Neural progenitor cell (in vitro differentiated cells): ENCODE measurements at regions not wholly inside any gene's neighbourhood (a gene's known extent, or its start where the extent isn't known, plus 50 kb on each side); places are given as distances from the start of the nearest gene placed in this dataset.
"Not testable (repeated sequence)": the region's sequence is repeated elsewhere in the genome, so short reads cannot be mapped to it uniquely, and the experiment has no call there.

Experiments used
- DNase-seq: peaks from one replicate; pipeline ENCODE4 v3.0.0-alpha.2; 2016; ENCODE audit warnings: low spot score
- H2AFZ ChIP-seq: fragments of 200-600 bp; sonication (generic); replicated peaks from 2 replicates; pipeline ENCODE4 v1.6.1; 2016; ENCODE audit warnings: antibody characterized with exemption
- H3F3A ChIP-seq: fragments of 200-600 bp; sonication (generic); 2 replicates; pipeline ENCODE4 v1.6.1; 2016; ENCODE audit warnings: antibody characterized with exemption, low read depth
- H3K27ac ChIP-seq: fragments of 200-600 bp; sonication (generic); 2 replicates; pipeline ENCODE4 v1.5.1; 2016; ENCODE audit warnings: mild to moderate bottlenecking
- H3K27me3 ChIP-seq: fragments of 200-600 bp; sonication (generic); 2 replicates; pipeline ENCODE4 v1.6.1; 2016; ENCODE audit warnings: mild to moderate bottlenecking, moderate library complexity
- H3K36me3 ChIP-seq: fragments of 200-600 bp; sonication (generic); 2 replicates; pipeline ENCODE4 v1.5.1; 2016
- H3K4me1 ChIP-seq: fragments of 200-600 bp; sonication (generic); 2 replicates; pipeline ENCODE4 v1.6.1; 2016; ENCODE audit warnings: mixed run types
- H3K4me2 ChIP-seq: fragments of 200-600 bp; sonication (generic); 2 replicates; pipeline ENCODE4 v1.6.1; 2016
- H3K4me3 ChIP-seq: fragments of 200-600 bp; sonication (generic); 2 replicates; pipeline ENCODE4 v1.5.1; 2016
- H3K79me2 ChIP-seq: fragments of 200-600 bp; sonication (generic); 2 replicates; pipeline ENCODE4 v1.6.1; 2016; ENCODE audit warnings: low read depth
- H3K9ac ChIP-seq: fragments of 200-600 bp; sonication (generic); 2 replicates; pipeline ENCODE4 v1.6.1; 2016
- H3K9me3 ChIP-seq: fragments of 200-600 bp; sonication (generic); 2 replicates; pipeline ENCODE4 v1.5.1; 2016; ENCODE audit warnings: low read depth
- H4K20me1 ChIP-seq: fragments of 200-600 bp; sonication (generic); 2 replicates; pipeline ENCODE4 v1.6.1; 2016; ENCODE audit warnings: low read depth
- H3K27ac Mint-ChIP-seq: 3 replicates; pipeline ENCODE4 v1.8.0; 2021; ENCODE audit warnings: mixed read lengths
- H3K27me3 Mint-ChIP-seq: 2 replicates; pipeline ENCODE4 v1.8.0; 2022; ENCODE audit warnings: low read depth, mild to moderate bottlenecking, inconsistent platforms, moderate library complexity, mixed read lengths; ENCODE audit not compliant: insufficient read depth
- H3K36me3 Mint-ChIP-seq: 3 replicates; pipeline ENCODE4 v1.8.0; 2021; ENCODE audit warnings: mixed read lengths
- H3K4me1 Mint-ChIP-seq: 3 replicates; pipeline ENCODE4 v1.8.0; 2021; ENCODE audit warnings: mixed read lengths
- H3K4me3 Mint-ChIP-seq: 3 replicates; pipeline ENCODE4 v1.8.0; 2021; ENCODE audit warnings: mild to moderate bottlenecking, moderate library complexity, mixed read lengths
- H3K9me3 Mint-ChIP-seq: 3 replicates; pipeline ENCODE4 v1.8.0; 2020; ENCODE audit warnings: mixed read lengths
- CTCF ChIP-seq: fragments of 200-600 bp; sonication (generic); IDR thresholded peaks from 2 replicates; pipeline ENCODE4 v1.5.1; 2017; ENCODE audit warnings: antibody characterized with exemption, mild to moderate bottlenecking
- EZH2 ChIP-seq: fragments of 200-600 bp; sonication (generic); IDR thresholded peaks from 2 replicates; pipeline ENCODE4 v1.6.1; 2017; ENCODE audit warnings: antibody characterized with exemption, mild to moderate bottlenecking, moderate library complexity
- EZH2phosphoT487 ChIP-seq: fragments of 200-600 bp; sonication (generic); IDR thresholded peaks from 2 replicates; pipeline ENCODE4 v1.6.1; 2017; ENCODE audit warnings: antibody characterized with exemption

- Mint-ChIP-seq H3K9me3 (peaks cover 2% of the 10 kb centered on the region), H3K4me1 (no peaks in the 10 kb centered on the region), H3K27ac (no peak overlapping the region), H3K36me3 (peaks cover 2% of the 10 kb centered on the region), H3K4me3 (no peak overlapping the region), H3K27me3 (no peaks in the 10 kb centered on the region)
- Histone ChIP-seq H3K27ac (no peak overlapping the region), H3K4me3 (no peak overlapping the region), H2AFZ (no peak overlapping the region), H3K36me3 (no peaks in the 10 kb centered on the region), H4K20me1 (no peaks in the 10 kb centered on the region), H3K9ac (no peak overlapping the region), H3F3A (no peaks in the 10 kb centered on the region), H3K4me1 (no peaks in the 10 kb centered on the region), H3K79me2 (no peaks in the 10 kb centered on the region), H3K4me2 (no peak overlapping the region), H3K27me3 (no peaks in the 10 kb centered on the region), H3K9me3 (no peaks in the 10 kb centered on the region)
- TF ChIP-seq CTCF (peak; percentile 5), EZH2 (no peak)
- DNase-seq, result no peak
Measured at GRCh38 chr4:135492439-135492838, 1290.8 kb upstream of the PABPC4L start.

GRCh38 chr4:135485371-135485770 is 1283.8 kb upstream of the PABPC4L start:
- H3K27me3 Mint-ChIP-seq, result no peaks in the 10 kb centered on the region
- H3K4me1 ChIP-seq, result no peaks in the 10 kb centered on the region
- no peak overlapping the region for H2AFZ ChIP-seq
- no peak for DNase-seq
- H3K9me3 ChIP-seq, result no peaks in the 10 kb centered on the region
- H3K79me2 ChIP-seq, result no peaks in the 10 kb centered on the region
- peaks cover 3% of the 10 kb centered on the region for H3K4me1 Mint-ChIP-seq
- TF ChIP-seq EZH2 (no peak), CTCF (no peak), EZH2phosphoT487 (no peak)
- H3K36me3 Mint-ChIP-seq, result no peaks in the 10 kb centered on the region
- no peak overlapping the region for H3K27ac Mint-ChIP-seq
- no peaks in the 10 kb centered on the region for H3F3A ChIP-seq
- H3K36me3 ChIP-seq, result no peaks in the 10 kb centered on the region
- no peaks in the 10 kb centered on the region for H3K9me3 Mint-ChIP-seq
- no peak overlapping the region for H3K4me3 ChIP-seq
- H4K20me1 ChIP-seq, result no peaks in the 10 kb centered on the region
- H3K27me3 ChIP-seq, result no peaks in the 10 kb centered on the region
- H3K4me2 ChIP-seq, result no peak overlapping the region
- no peak overlapping the region for H3K27ac ChIP-seq
- no peak overlapping the region for H3K9ac ChIP-seq
- no peak overlapping the region for H3K4me3 Mint-ChIP-seq

- no peaks in the 10 kb centered on the region for H3K79me2 ChIP-seq
- no peak overlapping the region for H3K4me3 ChIP-seq
- H3K27me3 ChIP-seq, result no peaks in the 10 kb centered on the region
- peak overlapping the region; percentile 48 for H2AFZ ChIP-seq
- Mint-ChIP-seq H3K36me3 (no peaks in the 10 kb centered on the region), H3K27ac (no peak overlapping the region), H3K4me1 (no peaks in the 10 kb centered on the region), H3K27me3 (peaks cover 2% of the 10 kb centered on the region), H3K9me3 (peaks cover 2% of the 10 kb centered on the region), H3K4me3 (no peak overlapping the region)
- H3K9me3 ChIP-seq, result no peaks in the 10 kb centered on the region
- H3K36me3 ChIP-seq, result no peaks in the 10 kb centered on the region
- H4K20me1 ChIP-seq, result no peaks in the 10 kb centered on the region
- no peak for DNase-seq
- TF ChIP-seq CTCF, result no peak
- no peak for TF ChIP-seq EZH2
- TF ChIP-seq EZH2phosphoT487, result no peak
- H3K27ac ChIP-seq, result no peak overlapping the region
- H3K4me2 ChIP-seq, result no peak overlapping the region
- no peaks in the 10 kb centered on the region for H3F3A ChIP-seq
- H3K4me1 ChIP-seq, result no peaks in the 10 kb centered on the region
- no peak overlapping the region for H3K9ac ChIP-seq
Measured at GRCh38 chr4:135476272-135476671, 1274.7 kb upstream of the PABPC4L start.

- no peaks in the 10 kb centered on the region for H3K36me3 ChIP-seq
- Mint-ChIP-seq H3K4me1 (no peaks in the 10 kb centered on the region), H3K27ac (no peak overlapping the region), H3K4me3 (no peak overlapping the region), H3K27me3 (no peaks in the 10 kb centered on the region), H3K9me3 (peaks cover 2% of the 10 kb centered on the region), H3K36me3 (no peaks in the 10 kb centered on the region)
- H3F3A ChIP-seq, result no peaks in the 10 kb centered on the region
- no peak overlapping the region for H3K9ac ChIP-seq
- no peak overlapping the region for H3K27ac ChIP-seq
- H3K79me2 ChIP-seq, result no peaks in the 10 kb centered on the region
- no peaks in the 10 kb centered on the region for H4K20me1 ChIP-seq
- no peaks in the 10 kb centered on the region for H3K9me3 ChIP-seq
- no peak for TF ChIP-seq EZH2
- no peak for TF ChIP-seq CTCF
- TF ChIP-seq EZH2phosphoT487, result no peak
- no peak overlapping the region for H2AFZ ChIP-seq
- DNase-seq, result no peak
- no peaks in the 10 kb centered on the region for H3K27me3 ChIP-seq
- H3K4me2 ChIP-seq, result no peak overlapping the region
- H3K4me3 ChIP-seq, result no peak overlapping the region
- H3K4me1 ChIP-seq, result no peaks in the 10 kb centered on the region
Measured at GRCh38 chr4:135464311-135464710, 1262.7 kb upstream of the PABPC4L start.

GRCh38 chr4:135447598-135447997 is 1246.0 kb upstream of the PABPC4L start:
- not testable (repeated sequence) for H3K9me3 ChIP-seq, H3K4me1 ChIP-seq, H4K20me1 ChIP-seq, H3K27me3 Mint-ChIP-seq, H3K36me3 ChIP-seq, H3F3A ChIP-seq, H3K9me3 Mint-ChIP-seq, H3K9ac ChIP-seq, H2AFZ ChIP-seq, DNase-seq, H3K79me2 ChIP-seq, H3K36me3 Mint-ChIP-seq, H3K4me3 ChIP-seq, H3K27ac ChIP-seq, H3K27me3 ChIP-seq, H3K4me1 Mint-ChIP-seq, H3K4me3 Mint-ChIP-seq, H3K4me2 ChIP-seq, H3K27ac Mint-ChIP-seq
